OCI-LY3 (cell line): ENCODE measurements at regions not wholly inside any gene's neighbourhood (a gene's known extent, or its start where the extent isn't known, plus 50 kb on each side); places are given as distances from the start of the nearest gene placed in this dataset.

Experiments
- H2AFZ ChIP-seq: fragments of 200-600, 300-600 bp; shearing (Covaris generic); 2 replicates; pipeline ENCODE4 v1.6.0; 2014; ENCODE audit warnings: antibody characterized with exemption, low read depth, low read length
- H3K27ac ChIP-seq: fragments of 200-600, 300-600 bp; sonication (generic); 2 replicates; pipeline ENCODE4 v1.5.1; 2014; ENCODE audit warnings: mild to moderate bottlenecking, low read length, moderate library complexity, mixed read lengths
- H3K27me3 ChIP-seq: fragments of 200-600, 300-600 bp; sonication (generic); 2 replicates; pipeline ENCODE4 v1.6.1; 2014; ENCODE audit warnings: low read depth, low read length, mixed read lengths
- H3K36me3 ChIP-seq: fragments of 200-600, 300-600 bp; sonication (generic); replicated peaks from 2 replicates; pipeline ENCODE3; 2014; ENCODE audit warnings: low read depth, low read length, mixed read lengths
- H3K4me1 ChIP-seq: fragments of 300-600, 200-600 bp; sonication (generic); 2 replicates; pipeline ENCODE4 v1.6.1; 2014; ENCODE audit warnings: low read length, mixed read lengths
- H3K4me2 ChIP-seq: fragments of 200-600, 300-600 bp; sonication (generic); 2 replicates; pipeline ENCODE4 v1.6.1; 2014; ENCODE audit warnings: low read length, mixed read lengths
- H3K4me3 ChIP-seq: fragments of 300-600, 200-600 bp; sonication (generic); 2 replicates; pipeline ENCODE4 v1.5.1; 2014; ENCODE audit warnings: antibody characterized with exemption, mild to moderate bottlenecking, low read length, moderate library complexity
- H3K79me2 ChIP-seq: fragments of 300-600, 200-600 bp; shearing (Covaris generic); 2 replicates; pipeline ENCODE4 v1.6.1; 2014; ENCODE audit warnings: mild to moderate bottlenecking, low read length, mixed read lengths
- H3K9ac ChIP-seq: fragments of 300-600, 200-600 bp; shearing (Covaris generic); 2 replicates; pipeline ENCODE4 v1.6.0; 2014; ENCODE audit warnings: mild to moderate bottlenecking, low read length, moderate library complexity
- H3K9me3 ChIP-seq: fragments of 200-600, 300-600 bp; shearing (Covaris generic); 2 replicates; pipeline ENCODE4 v1.6.1; 2014; ENCODE audit warnings: low read length, mixed read lengths; ENCODE audit not compliant: insufficient read depth
- H4K20me1 ChIP-seq: fragments of 200-600, 300-600 bp; sonication (generic); 2 replicates; pipeline ENCODE4 v1.6.1; 2016; ENCODE audit warnings: low read length, mixed read lengths; ENCODE audit not compliant: insufficient read depth
- EZH2phosphoT487 ChIP-seq: fragments of 200-600 bp; shearing (Covaris generic); IDR thresholded peaks from 2 replicates; pipeline ENCODE4 v1.6.1; 2018; ENCODE audit warnings: antibody characterized with exemption, mixed run types, low read depth
- TF ChIP-seq, protein P1 (sequence below): fragments of 200-600, 300-600 bp; sonication (generic); IDR thresholded peaks from 2 replicates; pipeline ENCODE4 v1.5.1; 2014; ENCODE audit warnings: antibody characterized with exemption, low read length, low read depth

DNA sequence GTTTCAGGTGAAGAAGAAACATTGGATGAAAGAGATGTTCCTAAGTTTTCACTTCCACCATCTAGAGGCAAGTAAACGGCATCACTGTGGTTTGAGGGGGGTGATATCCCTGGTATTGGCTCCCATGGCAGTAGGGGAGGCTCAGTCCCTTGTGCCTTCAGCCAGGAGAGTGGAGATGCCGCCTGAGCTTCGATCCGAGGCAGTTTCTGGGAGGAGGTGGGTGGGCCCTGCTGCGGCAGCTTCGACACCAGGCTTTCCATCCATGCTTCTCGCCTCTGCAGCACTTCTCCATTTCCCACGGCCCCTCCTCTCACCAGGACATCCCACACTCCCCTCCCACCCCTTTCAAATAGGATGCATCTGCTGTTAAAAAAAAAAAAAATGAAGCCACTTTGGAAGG, 258.3 kb downstream of the GADD45G start:
- no peaks in the 10 kb centered on the region for H3K36me3 ChIP-seq
- no peak overlapping the region for H2AFZ ChIP-seq
- H3K4me2 ChIP-seq: no peak overlapping the region
- H3K27ac ChIP-seq: no peak overlapping the region
- H3K9ac ChIP-seq: no peak overlapping the region
- H4K20me1 ChIP-seq: no peaks in the 10 kb centered on the region
- H3K4me1 ChIP-seq: peaks cover 18% of the 10 kb centered on the region
- no peak overlapping the region for H3K4me3 ChIP-seq
- H3K79me2 ChIP-seq: no peaks in the 10 kb centered on the region
- H3K9me3 ChIP-seq: no peaks in the 10 kb centered on the region
- no peaks in the 10 kb centered on the region for H3K27me3 ChIP-seq
- TF ChIP-seq, protein P1, sequence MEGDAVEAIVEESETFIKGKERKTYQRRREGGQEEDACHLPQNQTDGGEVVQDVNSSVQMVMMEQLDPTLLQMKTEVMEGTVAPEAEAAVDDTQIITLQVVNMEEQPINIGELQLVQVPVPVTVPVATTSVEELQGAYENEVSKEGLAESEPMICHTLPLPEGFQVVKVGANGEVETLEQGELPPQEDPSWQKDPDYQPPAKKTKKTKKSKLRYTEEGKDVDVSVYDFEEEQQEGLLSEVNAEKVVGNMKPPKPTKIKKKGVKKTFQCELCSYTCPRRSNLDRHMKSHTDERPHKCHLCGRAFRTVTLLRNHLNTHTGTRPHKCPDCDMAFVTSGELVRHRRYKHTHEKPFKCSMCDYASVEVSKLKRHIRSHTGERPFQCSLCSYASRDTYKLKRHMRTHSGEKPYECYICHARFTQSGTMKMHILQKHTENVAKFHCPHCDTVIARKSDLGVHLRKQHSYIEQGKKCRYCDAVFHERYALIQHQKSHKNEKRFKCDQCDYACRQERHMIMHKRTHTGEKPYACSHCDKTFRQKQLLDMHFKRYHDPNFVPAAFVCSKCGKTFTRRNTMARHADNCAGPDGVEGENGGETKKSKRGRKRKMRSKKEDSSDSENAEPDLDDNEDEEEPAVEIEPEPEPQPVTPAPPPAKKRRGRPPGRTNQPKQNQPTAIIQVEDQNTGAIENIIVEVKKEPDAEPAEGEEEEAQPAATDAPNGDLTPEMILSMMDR: no peak
- TF ChIP-seq EZH2phosphoT487: no peak

DNA sequence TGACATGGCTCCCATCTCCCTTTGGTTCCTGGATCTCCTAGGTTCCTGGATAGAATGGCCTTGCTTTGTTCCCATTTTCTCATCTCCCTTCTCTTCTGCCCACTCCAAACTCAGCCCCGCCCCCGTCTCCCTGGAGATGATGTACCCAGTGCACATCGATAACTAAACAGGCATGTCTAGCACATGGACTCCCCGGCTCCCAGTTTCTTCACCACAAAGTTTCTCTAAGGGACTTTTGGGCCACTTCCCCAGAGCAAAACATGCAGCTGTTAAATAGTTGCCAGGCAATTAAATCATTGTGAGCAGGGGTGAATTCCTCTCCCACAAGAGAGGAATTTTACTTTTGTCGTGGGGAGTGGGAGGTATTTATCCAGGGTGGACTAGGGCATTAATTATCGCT, 259.0 kb downstream of the GADD45G start:
- TF ChIP-seq, protein P1: no peak
- TF ChIP-seq EZH2phosphoT487: no peak
- peaks cover 14% of the 10 kb centered on the region for H3K4me1 ChIP-seq
- H3K27ac ChIP-seq: no peak overlapping the region

DNA sequence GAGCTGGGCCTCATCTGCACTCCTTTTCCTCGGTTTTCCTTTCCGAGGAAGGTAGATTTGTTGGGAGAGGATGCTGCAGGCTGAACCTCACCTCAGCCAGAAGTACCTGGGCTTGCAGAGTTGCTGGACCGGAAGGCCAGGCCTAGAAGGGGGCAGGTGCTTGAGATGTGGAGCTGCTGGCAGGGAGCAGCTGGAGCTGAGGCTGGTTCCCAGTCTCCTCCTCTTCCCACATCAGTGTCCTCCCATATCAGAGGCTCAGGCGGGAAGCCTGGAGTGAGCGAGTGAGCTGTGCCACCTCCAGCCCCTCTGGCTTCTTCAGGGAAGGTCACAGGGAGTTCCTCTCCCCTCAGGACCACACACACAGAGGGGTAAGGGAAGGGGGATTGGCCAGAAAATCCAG, 259.4 kb downstream of the GADD45G start:
- H3K9ac ChIP-seq: no peak overlapping the region
- no peak overlapping the region for H2AFZ ChIP-seq
- peaks cover 13% of the 10 kb centered on the region for H3K4me1 ChIP-seq
- no peaks in the 10 kb centered on the region for H3K9me3 ChIP-seq
- no peaks in the 10 kb centered on the region for H3K79me2 ChIP-seq
- no peaks in the 10 kb centered on the region for H4K20me1 ChIP-seq
- no peaks in the 10 kb centered on the region for H3K36me3 ChIP-seq
- H3K4me3 ChIP-seq: no peak overlapping the region
- no peak overlapping the region for H3K4me2 ChIP-seq
- no peaks in the 10 kb centered on the region for H3K27me3 ChIP-seq
- TF ChIP-seq, protein P1: no peak
- TF ChIP-seq EZH2phosphoT487: no peak
- no peak overlapping the region for H3K27ac ChIP-seq

More for the DNA sequence above, 259.0 kb downstream of the GADD45G start:
- H3K27me3 ChIP-seq: no peaks in the 10 kb centered on the region
- no peaks in the 10 kb centered on the region for H3K79me2 ChIP-seq
- no peak overlapping the region for H3K4me3 ChIP-seq
- H3K9me3 ChIP-seq: no peaks in the 10 kb centered on the region
- H3K9ac ChIP-seq: no peak overlapping the region
- H3K4me2 ChIP-seq: no peak overlapping the region
- H4K20me1 ChIP-seq: no peaks in the 10 kb centered on the region
- no peak overlapping the region for H2AFZ ChIP-seq
- no peaks in the 10 kb centered on the region for H3K36me3 ChIP-seq

DNA sequence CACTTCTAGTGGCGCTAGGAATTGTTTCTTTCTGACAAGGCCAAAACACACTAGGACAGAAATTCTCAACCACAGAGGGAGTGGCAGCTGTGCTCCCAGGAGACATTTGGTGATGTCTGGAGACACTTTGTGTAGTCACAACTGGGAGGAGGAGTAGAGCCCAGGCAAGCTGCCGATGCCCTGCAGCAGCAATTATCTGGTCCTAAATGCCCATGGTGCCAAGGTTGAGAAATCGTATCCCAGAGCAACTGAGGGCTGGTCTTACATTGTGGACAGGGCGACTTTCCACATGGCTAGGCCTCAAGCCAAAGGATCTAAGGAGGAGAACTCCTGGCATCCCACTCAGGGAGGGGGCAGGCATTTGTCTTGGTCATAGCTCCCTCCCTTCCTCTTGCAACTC, 259.9 kb downstream of the GADD45G start:
- no peaks in the 10 kb centered on the region for H3K79me2 ChIP-seq
- H3K36me3 ChIP-seq: no peaks in the 10 kb centered on the region
- no peak overlapping the region for H3K9ac ChIP-seq
- H4K20me1 ChIP-seq: no peaks in the 10 kb centered on the region
- no peaks in the 10 kb centered on the region for H3K9me3 ChIP-seq
- TF ChIP-seq, protein P1: no peak
- no peak for TF ChIP-seq EZH2phosphoT487
- no peak overlapping the region for H3K4me3 ChIP-seq
- H2AFZ ChIP-seq: no peak overlapping the region
- peaks cover 13% of the 10 kb centered on the region for H3K4me1 ChIP-seq
- no peak overlapping the region for H3K4me2 ChIP-seq
- no peak overlapping the region for H3K27ac ChIP-seq
- H3K27me3 ChIP-seq: no peaks in the 10 kb centered on the region
